Neuronal stem cell (in vitro differentiated cells): ENCODE measurements at regions not wholly inside any gene's neighbourhood (a gene's known extent, or its start where the extent isn't known, plus 50 kb on each side); places are given as distances from the start of the nearest gene placed in this dataset.

Source experiments
- DNase-seq: peaks from one replicate; pipeline ENCODE4 v3.0.0-alpha.2; 2013; ENCODE audit warnings: low spot score
- H2AFZ ChIP-seq: one replicate; pipeline ENCODE4 v1.6.1; 2013; ENCODE audit warnings: mild to moderate bottlenecking, low read length, inconsistent platforms
- H2AK5ac ChIP-seq: 2 replicates; pipeline ENCODE4 v1.6.1; 2013; ENCODE audit warnings: low read depth, mild to moderate bottlenecking, inconsistent platforms, low read length, moderate library complexity, mixed read lengths
- H2BK120ac ChIP-seq: 2 replicates; pipeline ENCODE4 v1.6.1; 2013; ENCODE audit warnings: low read depth, mild to moderate bottlenecking, inconsistent platforms, low read length, moderate library complexity, mixed read lengths
- H2BK12ac ChIP-seq: one replicate; pipeline ENCODE4 v1.6.1; 2013; ENCODE audit warnings: low read length, inconsistent platforms
- H2BK15ac ChIP-seq: 2 replicates; pipeline ENCODE4 v1.6.1; 2013; ENCODE audit warnings: mild to moderate bottlenecking, low read length, inconsistent platforms, mixed read lengths
- H2BK5ac ChIP-seq: one replicate; pipeline ENCODE4 v1.6.1; 2013; ENCODE audit warnings: inconsistent platforms, mild to moderate bottlenecking, low read length, moderate library complexity
- H3K14ac ChIP-seq: one replicate; pipeline ENCODE4 v1.6.1; 2013; ENCODE audit warnings: low read length, inconsistent platforms
- H3K18ac ChIP-seq: 2 replicates; pipeline ENCODE4 v1.6.1; 2013; ENCODE audit warnings: low read length, inconsistent platforms
- H3K23ac ChIP-seq: 2 replicates; pipeline ENCODE4 v1.6.1; 2013; ENCODE audit warnings: low read depth, mild to moderate bottlenecking, mixed read lengths, low read length, inconsistent platforms; ENCODE audit not compliant: poor library complexity
- H3K27ac ChIP-seq: replicated peaks from 3 replicates; pipeline ENCODE4 v1.5.1; 2013; ENCODE audit warnings: low read length, inconsistent platforms
- H3K27me3 ChIP-seq, 3 experiments: 2 replicates each; pipeline ENCODE4 v1.6.1; 2013; ENCODE audit warnings: low read length in 3 of 3, mild to moderate bottlenecking in 2 of 3, inconsistent platforms in 1 of 3, low read depth in 1 of 3, mixed read lengths in 1 of 3, moderate library complexity in 1 of 3; ENCODE audit not compliant: control insufficient read depth in 3 of 3, insufficient read depth in 3 of 3
- H3K36me3 ChIP-seq, 2 donors: replicated peaks in 1 of 2; 2 replicates each; pipeline ENCODE4 v1.6.1; 2013; ENCODE audit warnings: low read length in 2 of 2; ENCODE audit not compliant: control insufficient read depth in 2 of 2, insufficient read depth in 2 of 2
- H3K4ac ChIP-seq: 2 replicates; pipeline ENCODE4 v1.6.1; 2013; ENCODE audit warnings: inconsistent platforms, mild to moderate bottlenecking, low read length, moderate library complexity
- H3K4me1 ChIP-seq, 2 donors: 1 replicate in 1 of 2; 2 replicates in 1 of 2; pipeline ENCODE4 v1.6.1; 2013; ENCODE audit warnings: low read length in 2 of 2, low read depth in 1 of 2; ENCODE audit not compliant: control insufficient read depth in 2 of 2, insufficient read depth in 1 of 2
- H3K4me2 ChIP-seq: one replicate; pipeline ENCODE4 v1.6.1; 2013; ENCODE audit warnings: mild to moderate bottlenecking, low read length, inconsistent platforms; ENCODE audit not compliant: insufficient read depth, poor library complexity, severe bottlenecking
- H3K4me3 ChIP-seq, 2 donors: 2 replicates each; pipeline ENCODE4 v1.5.1; 2013; ENCODE audit warnings: low read length in 2 of 2, mild to moderate bottlenecking in 2 of 2, inconsistent platforms in 1 of 2, moderate library complexity in 1 of 2
- H3K79me1 ChIP-seq: one replicate; pipeline ENCODE4 v1.6.1; 2013; ENCODE audit warnings: low read depth, mild to moderate bottlenecking, inconsistent platforms, low read length, moderate library complexity
- H3K9ac ChIP-seq: one replicate; pipeline ENCODE4 v1.6.1; 2013; ENCODE audit warnings: mild to moderate bottlenecking, low read depth, low read length, inconsistent platforms; ENCODE audit not compliant: poor library complexity
- H3K9me3 ChIP-seq, 2 donors: replicated peaks in 1 of 2; 2 replicates each; pipeline versions ENCODE3 to v1.6.1; 2013; ENCODE audit warnings: low read length in 2 of 2, mild to moderate bottlenecking in 2 of 2, inconsistent platforms in 1 of 2, low read depth in 1 of 2, mixed read lengths in 1 of 2, moderate library complexity in 1 of 2; ENCODE audit not compliant: control insufficient read depth in 2 of 2, insufficient read depth in 1 of 2
- H4K8ac ChIP-seq: one replicate; pipeline ENCODE4 v1.6.1; 2013; ENCODE audit warnings: low read depth, mild to moderate bottlenecking, inconsistent platforms, low read length, moderate library complexity
- H4K91ac ChIP-seq: one replicate; pipeline ENCODE4 v1.6.1; 2013; ENCODE audit warnings: low read length, low read depth, mild to moderate bottlenecking, inconsistent platforms; ENCODE audit not compliant: poor library complexity
- WGBS, 2 donors: extraction: QIAGEN DNeasy Blood & Tissue Kit; methylation state at CpG; one replicate each; pipeline ENCODE4 v1.1.7; 2013; ENCODE audit warnings: missing lambda C conversion rate in 2 of 2, mixed read lengths in 1 of 2; ENCODE audit not compliant: insufficient read length in 2 of 2, insufficient replicate concordance in 1 of 2; ENCODE audit errors: extremely low coverage in 2 of 2; 5-methylcytosine and 5-hydroxymethylcytosine counted together

DNA sequence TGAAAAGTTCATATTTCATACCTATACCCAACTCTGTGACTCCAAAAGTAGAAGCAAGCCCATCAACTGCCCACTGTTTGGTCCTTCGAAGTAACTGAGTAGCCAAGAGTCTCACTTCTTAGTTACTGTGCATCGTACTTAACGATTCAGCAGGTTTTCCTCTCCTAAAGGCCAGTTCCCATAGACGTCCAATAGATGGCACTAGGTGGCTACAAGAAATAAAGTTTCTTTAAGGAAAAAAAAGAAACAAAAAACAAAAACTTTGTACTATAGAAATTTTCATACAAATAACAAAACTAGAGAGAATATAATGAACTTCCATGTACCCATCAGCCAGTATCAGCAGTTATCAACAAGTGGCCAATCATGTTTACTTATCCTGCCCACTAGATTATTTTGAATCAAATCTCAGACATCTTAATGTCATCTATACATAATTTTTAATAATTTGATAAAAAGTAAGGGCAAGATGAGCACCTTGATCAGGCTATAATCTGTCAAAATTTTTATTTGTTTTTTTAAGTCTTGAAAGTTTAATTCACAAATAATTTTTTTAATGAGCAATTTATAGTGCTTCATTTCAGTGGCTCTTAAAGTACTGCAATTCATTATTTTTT, 63.8 kb upstream of the ACP3 start:
- Histone ChIP-seq H3K79me1 (no peaks in the 10 kb centered on the region), H2BK120ac (no peak overlapping the region), H2BK12ac (no peak overlapping the region), H4K91ac (no peak overlapping the region), H3K4ac (no peak overlapping the region), H2AFZ (no peak overlapping the region), H3K4me1 (no peaks in the 10 kb centered on the region), H3K23ac (no peak overlapping the region), H2BK5ac (no peak overlapping the region), H3K4me2 (no peak overlapping the region), H3K27ac (no peak overlapping the region), H3K14ac (no peak overlapping the region), H3K27me3 (peaks cover 0 to 3% (median 0%) of the 10 kb centered on the region in 3 experiments), H4K8ac (no peak overlapping the region), H3K36me3 (no peaks in the 10 kb centered on the region), H3K4me3 (no peak overlapping the region), H3K9me3 (no peaks in the 10 kb centered on the region), H2BK15ac (no peak overlapping the region), H3K9ac (no peak overlapping the region), H3K18ac (no peak overlapping the region), H2AK5ac (no peak overlapping the region)
- WGBS, 2 donors = no CpG with 5 or more reads among the region's 4 CpGs
- peak; percentile 21 for DNase-seq

DNA sequence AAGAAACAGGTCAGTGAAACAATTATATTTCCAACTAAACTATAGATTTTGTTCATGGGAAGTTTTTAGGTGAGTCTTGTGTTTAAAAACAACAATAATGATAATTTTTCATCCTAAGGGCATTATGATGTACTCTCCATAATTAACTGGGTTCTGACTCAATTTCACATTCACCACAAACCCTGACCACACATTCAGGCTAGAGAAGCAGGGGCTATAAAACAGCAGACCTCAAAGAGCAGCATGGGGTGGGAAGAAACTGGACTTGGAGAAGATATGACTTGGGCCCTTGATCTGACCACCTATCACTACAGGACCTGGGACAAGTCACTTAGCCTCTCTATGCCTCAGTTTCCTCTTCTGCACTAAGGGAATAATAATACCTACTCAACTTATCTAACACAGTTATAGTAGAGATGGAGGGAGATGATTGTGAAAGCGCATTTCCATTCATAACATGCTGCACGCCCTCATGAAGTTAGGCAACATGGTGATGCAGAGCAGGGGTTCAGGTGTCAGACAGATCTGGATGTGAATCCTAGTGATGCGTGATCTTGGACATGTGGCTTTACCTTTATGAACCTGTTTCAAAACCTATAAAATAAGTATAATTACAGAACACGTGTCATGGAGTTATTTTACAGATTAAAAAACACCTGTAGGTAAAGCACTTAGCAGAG, 63.0 kb upstream of the ACP3 start:
- no CpG with 5 or more reads among the region's 4 CpGs for WGBS, 2 donors

DNA sequence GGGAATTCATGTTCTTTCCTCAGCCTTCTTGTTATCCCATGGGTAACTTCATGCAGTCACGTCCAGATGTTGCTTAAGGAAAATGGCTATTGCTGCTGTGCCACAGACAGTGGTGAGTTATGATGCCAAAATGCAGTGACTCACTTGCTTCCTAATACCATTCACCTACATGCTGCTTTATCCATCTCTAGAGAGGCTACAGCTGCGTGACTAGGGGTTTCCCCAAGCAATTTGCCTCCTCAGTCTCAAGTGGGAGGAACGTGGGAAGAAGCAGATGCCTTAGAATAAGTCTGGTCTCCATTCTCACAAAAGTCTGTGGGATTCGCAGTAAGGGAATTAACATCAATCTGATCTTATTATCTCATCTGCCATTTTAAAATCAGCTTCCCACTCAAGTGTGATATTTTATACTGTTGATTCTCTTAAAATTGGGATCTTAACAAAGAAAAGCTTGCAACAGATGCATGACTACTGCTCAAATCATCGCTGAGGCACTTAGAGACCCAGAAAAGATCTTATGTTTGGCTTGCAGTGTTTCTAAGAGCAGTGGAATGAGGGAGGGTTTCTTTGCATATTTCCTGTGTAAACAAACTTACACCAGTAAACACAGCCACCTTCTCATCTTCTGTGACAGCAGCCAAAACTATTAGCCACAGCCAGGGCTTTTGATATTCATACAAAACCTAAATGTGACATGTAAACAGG, 62.0 kb upstream of the ACP3 start:
- H3K79me1 ChIP-seq = no peaks in the 10 kb centered on the region
- no peak overlapping the region for H3K14ac ChIP-seq
- H3K27ac ChIP-seq = no peak overlapping the region
- no peak overlapping the region for H3K9ac ChIP-seq
- peaks cover 0 to 3% (median 0%) of the 10 kb centered on the region in 3 experiments for H3K27me3 ChIP-seq
- H2BK12ac ChIP-seq = no peak overlapping the region
- no peak overlapping the region for H3K4me3 ChIP-seq
- H3K4me1 ChIP-seq = no peaks in the 10 kb centered on the region
- H3K4ac ChIP-seq = no peak overlapping the region
- H3K23ac ChIP-seq = no peak overlapping the region
- no CpG with 5 or more reads among the region's 5 CpGs for WGBS, 2 donors
- H2BK5ac ChIP-seq = no peak overlapping the region
- no peak overlapping the region for H2AFZ ChIP-seq
- H2BK15ac ChIP-seq = no peak overlapping the region
- H3K18ac ChIP-seq = no peak overlapping the region
- H2AK5ac ChIP-seq = no peak overlapping the region
- H4K91ac ChIP-seq = no peak overlapping the region
- no peak for DNase-seq
- no peak overlapping the region for H3K4me2 ChIP-seq
- H4K8ac ChIP-seq = no peak overlapping the region
- H3K36me3 ChIP-seq = no peaks in the 10 kb centered on the region
- no peak overlapping the region for H2BK120ac ChIP-seq
- H3K9me3 ChIP-seq = no peaks in the 10 kb centered on the region

More for the DNA sequence above, 63.0 kb upstream of the ACP3 start:
- no peak overlapping the region for H2BK12ac ChIP-seq
- H3K4me2 ChIP-seq = no peak overlapping the region
- H3K4me1 ChIP-seq = no peaks in the 10 kb centered on the region
- H4K8ac ChIP-seq = no peak overlapping the region
- H3K9me3 ChIP-seq = no peaks in the 10 kb centered on the region
- H3K4me3 ChIP-seq = no peak overlapping the region
- H2BK120ac ChIP-seq = no peak overlapping the region
- no peak overlapping the region for H3K9ac ChIP-seq
- no peak overlapping the region for H3K18ac ChIP-seq
- H3K4ac ChIP-seq = no peak overlapping the region
- H2AFZ ChIP-seq = no peak overlapping the region
- H3K36me3 ChIP-seq = no peaks in the 10 kb centered on the region
- H2BK15ac ChIP-seq = no peak overlapping the region
- DNase-seq = no peak
- H2AK5ac ChIP-seq = no peak overlapping the region
- no peak overlapping the region for H4K91ac ChIP-seq
- H2BK5ac ChIP-seq = no peak overlapping the region
- peaks cover 0 to 3% (median 0%) of the 10 kb centered on the region in 3 experiments for H3K27me3 ChIP-seq
- H3K23ac ChIP-seq = no peak overlapping the region
- no peak overlapping the region for H3K14ac ChIP-seq
- no peaks in the 10 kb centered on the region for H3K79me1 ChIP-seq
- no peak overlapping the region for H3K27ac ChIP-seq

DNA sequence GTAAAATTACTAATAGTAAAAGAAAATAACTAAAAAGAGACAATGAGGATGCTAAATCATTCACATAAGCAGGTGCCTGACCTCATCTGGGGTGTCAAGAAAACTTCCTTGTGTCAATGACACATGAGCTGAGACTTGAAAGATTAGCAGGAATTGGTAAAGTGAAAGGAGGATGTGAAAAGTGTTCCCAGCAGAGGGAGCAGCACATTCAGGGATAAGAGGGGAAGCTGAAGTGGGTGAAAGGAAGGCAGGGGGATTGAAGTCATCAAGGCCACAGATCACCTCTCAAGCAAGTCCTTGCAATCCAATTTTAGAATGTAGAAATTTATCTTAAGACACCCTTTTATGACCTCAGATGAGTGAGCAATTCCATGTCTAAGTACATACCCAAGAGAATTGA, 60.2 kb upstream of the ACP3 start:
- Histone ChIP-seq H3K4me1 (no peaks in the 10 kb centered on the region), H2BK5ac (no peak overlapping the region), H2BK120ac (no peak overlapping the region), H4K91ac (no peak overlapping the region), H3K4ac (no peak overlapping the region), H3K4me2 (no peak overlapping the region), H2BK15ac (no peak overlapping the region), H3K23ac (no peak overlapping the region), H3K9ac (no peak overlapping the region), H3K14ac (no peak overlapping the region), H3K9me3 (no peaks in the 10 kb centered on the region), H3K36me3 (no peaks in the 10 kb centered on the region), H4K8ac (no peak overlapping the region), H3K4me3 (no peak overlapping the region), H3K27me3 (peaks cover 0 to 3% (median 0%) of the 10 kb centered on the region in 3 experiments), H2AK5ac (no peak overlapping the region), H3K79me1 (no peaks in the 10 kb centered on the region), H3K27ac (no peak overlapping the region), H3K18ac (no peak overlapping the region), H2BK12ac (no peak overlapping the region), H2AFZ (no peak overlapping the region)
- peak; percentile 41 for DNase-seq
